ENCODE measurements at regions not wholly inside any gene's neighbourhood (a gene's known extent, or its start where the extent isn't known, plus 50 kb on each side); places are given as distances from the start of the nearest gene placed in this dataset.

GRCh38 chr6:81455641-81456040, 296.8 kb downstream of the TENT5A start:
- no peak overlapping the region for H3K4me3 ChIP-seq (ENCODE audit: low read length)
- no peaks in the 10 kb centered on the region for H3K4me1 ChIP-seq (ENCODE audit: control insufficient read depth, low read depth, low read length)
- H3K36me3 ChIP-seq (ENCODE audit: control insufficient read depth, low read depth, low read length): no peaks in the 10 kb centered on the region
- no peaks in the 10 kb centered on the region for H3K9me3 ChIP-seq (ENCODE audit: control insufficient read depth, low read depth, low read length)
- H3K27ac ChIP-seq (ENCODE audit: low read length): no peak overlapping the region
- H3K9ac ChIP-seq (ENCODE audit: low read length): no peak overlapping the region
- no peaks in the 10 kb centered on the region for H3K27me3 ChIP-seq (ENCODE audit: control insufficient read depth, insufficient read depth, low read length)

- Histone ChIP-seq H3K9me3 (ENCODE audit: control insufficient read depth, low read depth, low read length) (no peaks in the 10 kb centered on the region), H3K36me3 (ENCODE audit: control insufficient read depth, low read depth, low read length) (no peaks in the 10 kb centered on the region), H3K4me3 (ENCODE audit: low read length) (no peak overlapping the region), H3K27me3 (ENCODE audit: control insufficient read depth, insufficient read depth, low read length) (no peaks in the 10 kb centered on the region), H3K27ac (ENCODE audit: low read length) (no peak overlapping the region), H3K9ac (ENCODE audit: low read length) (no peak overlapping the region), H3K4me1 (ENCODE audit: control insufficient read depth, low read depth, low read length) (no peaks in the 10 kb centered on the region)
Measured at GRCh38 chr6:81451787-81452186, 300.7 kb downstream of the TENT5A start.

GRCh38 chr6:81450180-81450579, 302.3 kb downstream of the TENT5A start:
- no peak overlapping the region for H3K4me3 ChIP-seq (ENCODE audit: low read length)
- no peaks in the 10 kb centered on the region for H3K27me3 ChIP-seq (ENCODE audit: control insufficient read depth, insufficient read depth, low read length)
- no peaks in the 10 kb centered on the region for H3K4me1 ChIP-seq (ENCODE audit: control insufficient read depth, low read depth, low read length)
- no peaks in the 10 kb centered on the region for H3K36me3 ChIP-seq (ENCODE audit: control insufficient read depth, low read depth, low read length)
- no peak overlapping the region for H3K27ac ChIP-seq (ENCODE audit: low read length)
- H3K9me3 ChIP-seq (ENCODE audit: control insufficient read depth, low read depth, low read length): no peaks in the 10 kb centered on the region
- H3K9ac ChIP-seq (ENCODE audit: low read length): no peak overlapping the region

DNA sequence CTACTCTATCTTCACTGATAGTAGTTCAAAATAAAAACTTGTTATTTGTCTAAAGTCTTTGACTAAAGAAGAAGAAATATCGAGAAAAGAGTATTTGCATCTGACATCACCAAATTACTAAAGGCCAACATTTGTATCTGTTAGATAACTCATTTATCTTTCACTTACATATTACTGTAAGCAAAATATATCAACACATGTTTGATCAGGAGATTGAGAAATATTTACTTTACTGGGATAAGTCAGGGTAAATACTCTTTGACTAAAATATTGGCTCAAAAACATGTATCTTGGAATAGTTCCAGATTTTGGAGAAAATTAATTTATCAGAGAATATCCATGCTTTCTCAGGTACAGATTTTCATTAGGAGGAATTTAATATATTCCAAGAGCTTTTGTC, 306.0 kb downstream of the TENT5A start:
- Histone ChIP-seq H3K27ac (ENCODE audit: low read length) (no peak overlapping the region), H3K9ac (ENCODE audit: low read length) (no peak overlapping the region), H3K36me3 (ENCODE audit: control insufficient read depth, low read depth, low read length) (no peaks in the 10 kb centered on the region), H3K4me1 (ENCODE audit: control insufficient read depth, low read depth, low read length) (no peaks in the 10 kb centered on the region), H3K27me3 (ENCODE audit: control insufficient read depth, insufficient read depth, low read length) (no peaks in the 10 kb centered on the region), H3K9me3 (ENCODE audit: control insufficient read depth, low read depth, low read length) (no peaks in the 10 kb centered on the region), H3K4me3 (ENCODE audit: low read length) (no peak overlapping the region)

DNA sequence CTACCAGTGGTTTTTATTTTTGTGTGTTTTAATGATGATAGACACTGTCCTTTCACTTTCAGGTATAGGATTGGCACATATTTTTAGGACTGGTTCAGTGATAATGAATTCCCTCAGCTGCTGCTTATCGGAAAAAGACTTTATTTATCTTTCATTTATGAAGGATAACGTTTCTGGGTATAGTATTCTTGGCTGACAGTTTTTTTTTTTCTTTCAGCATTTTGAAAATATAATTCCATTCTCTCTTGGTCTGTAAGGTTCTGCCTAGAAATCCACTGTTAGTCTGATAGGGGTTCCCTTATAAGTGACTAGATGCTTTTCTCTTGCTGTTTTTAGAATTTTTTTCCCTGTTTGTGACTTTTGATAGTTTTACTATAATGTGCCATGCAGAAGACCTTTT, 313.1 kb downstream of the TENT5A start:
- no peaks in the 10 kb centered on the region for H3K27me3 ChIP-seq (ENCODE audit: control insufficient read depth, insufficient read depth, low read length)
- no peak overlapping the region for H3K4me3 ChIP-seq (ENCODE audit: low read length)
- no peaks in the 10 kb centered on the region for H3K9me3 ChIP-seq (ENCODE audit: control insufficient read depth, low read depth, low read length)
- no peak overlapping the region for H3K9ac ChIP-seq (ENCODE audit: low read length)
- H3K27ac ChIP-seq (ENCODE audit: low read length): no peak overlapping the region
- no peaks in the 10 kb centered on the region for H3K36me3 ChIP-seq (ENCODE audit: control insufficient read depth, low read depth, low read length)
- H3K4me1 ChIP-seq (ENCODE audit: control insufficient read depth, low read depth, low read length): no peaks in the 10 kb centered on the region

DNA sequence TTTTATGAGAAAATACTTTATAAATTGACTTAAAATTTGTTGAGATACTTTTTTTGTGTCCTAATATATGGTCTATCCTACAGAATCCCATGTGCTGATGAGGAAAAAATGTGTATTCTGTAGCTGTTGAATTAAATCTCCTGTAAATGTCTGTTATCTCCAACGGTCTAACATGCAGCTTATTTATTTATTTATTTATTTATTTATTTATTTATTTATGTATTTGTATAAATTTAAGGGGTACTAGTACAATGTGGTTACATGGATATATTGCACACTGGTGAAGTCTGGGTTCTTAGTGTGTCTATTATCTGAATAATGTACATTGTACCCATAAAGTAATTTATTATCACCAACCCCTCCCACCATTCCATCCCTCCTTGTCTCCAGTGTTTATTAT, 315.5 kb downstream of the TENT5A start:
- H3K27ac ChIP-seq (ENCODE audit: low read length): no peak overlapping the region
- no peak overlapping the region for H3K4me3 ChIP-seq (ENCODE audit: low read length)
- H3K4me1 ChIP-seq (ENCODE audit: control insufficient read depth, low read depth, low read length): no peaks in the 10 kb centered on the region
- H3K9ac ChIP-seq (ENCODE audit: low read length): no peak overlapping the region
- no peaks in the 10 kb centered on the region for H3K27me3 ChIP-seq (ENCODE audit: control insufficient read depth, insufficient read depth, low read length)
- no peaks in the 10 kb centered on the region for H3K36me3 ChIP-seq (ENCODE audit: control insufficient read depth, low read depth, low read length)
- H3K9me3 ChIP-seq (ENCODE audit: control insufficient read depth, low read depth, low read length): no peaks in the 10 kb centered on the region

- no peak overlapping the region for H3K27ac ChIP-seq (ENCODE audit: low read length)
- H3K27me3 ChIP-seq (ENCODE audit: control insufficient read depth, insufficient read depth, low read length): no peaks in the 10 kb centered on the region
- H3K9ac ChIP-seq (ENCODE audit: low read length): no peak overlapping the region
- no peak overlapping the region for H3K4me3 ChIP-seq (ENCODE audit: low read length)
- H3K9me3 ChIP-seq (ENCODE audit: control insufficient read depth, low read depth, low read length): no peaks in the 10 kb centered on the region
- H3K36me3 ChIP-seq (ENCODE audit: control insufficient read depth, low read depth, low read length): no peaks in the 10 kb centered on the region
- no peaks in the 10 kb centered on the region for H3K4me1 ChIP-seq (ENCODE audit: control insufficient read depth, low read depth, low read length)
Measured at GRCh38 chr6:81413306-81413705, 339.2 kb downstream of the TENT5A start.

GRCh38 chr6:81401970-81402690, 350.4 kb downstream of the TENT5A start:
- no peaks in the 10 kb centered on the region for H3K36me3 ChIP-seq (ENCODE audit: control insufficient read depth, low read depth, low read length)
- no peaks in the 10 kb centered on the region for H3K27me3 ChIP-seq (ENCODE audit: control insufficient read depth, insufficient read depth, low read length)
- no peaks in the 10 kb centered on the region for H3K9me3 ChIP-seq (ENCODE audit: control insufficient read depth, low read depth, low read length)
- H3K9ac ChIP-seq (ENCODE audit: low read length): no peak overlapping the region
- no peak overlapping the region for H3K27ac ChIP-seq (ENCODE audit: low read length)
- no peak overlapping the region for H3K4me3 ChIP-seq (ENCODE audit: low read length)
- no peaks in the 10 kb centered on the region for H3K4me1 ChIP-seq (ENCODE audit: control insufficient read depth, low read depth, low read length)

- Histone ChIP-seq H3K4me3 (ENCODE audit: low read length) (no peak overlapping the region), H3K9me3 (ENCODE audit: control insufficient read depth, low read depth, low read length) (peaks cover 13% of the 10 kb centered on the region)
Measured at GRCh38 chr6:81396916-81397315, 355.6 kb downstream of the TENT5A start.

GRCh38 chr6:81387163-81387562, 365.3 kb downstream of the TENT5A start:
- H3K36me3 ChIP-seq (ENCODE audit: control insufficient read depth, low read depth, low read length): no peaks in the 10 kb centered on the region
- no peak overlapping the region for H3K27ac ChIP-seq (ENCODE audit: low read length)
- no peak overlapping the region for H3K9ac ChIP-seq (ENCODE audit: low read length)
- H3K4me1 ChIP-seq (ENCODE audit: control insufficient read depth, low read depth, low read length): no peaks in the 10 kb centered on the region
- no peaks in the 10 kb centered on the region for H3K27me3 ChIP-seq (ENCODE audit: control insufficient read depth, insufficient read depth, low read length)
- peaks cover 5% of the 10 kb centered on the region for H3K9me3 ChIP-seq (ENCODE audit: control insufficient read depth, low read depth, low read length)
- no peak overlapping the region for H3K4me3 ChIP-seq (ENCODE audit: low read length)

More at GRCh38 chr6:81396916-81397315, 355.6 kb downstream of the TENT5A start:
- Histone ChIP-seq H3K27ac (ENCODE audit: low read length) (no peak overlapping the region), H3K4me1 (ENCODE audit: control insufficient read depth, low read depth, low read length) (no peaks in the 10 kb centered on the region), H3K9ac (ENCODE audit: low read length) (no peak overlapping the region), H3K27me3 (ENCODE audit: control insufficient read depth, insufficient read depth, low read length) (no peaks in the 10 kb centered on the region), H3K36me3 (ENCODE audit: control insufficient read depth, low read depth, low read length) (no peaks in the 10 kb centered on the region)

DNA sequence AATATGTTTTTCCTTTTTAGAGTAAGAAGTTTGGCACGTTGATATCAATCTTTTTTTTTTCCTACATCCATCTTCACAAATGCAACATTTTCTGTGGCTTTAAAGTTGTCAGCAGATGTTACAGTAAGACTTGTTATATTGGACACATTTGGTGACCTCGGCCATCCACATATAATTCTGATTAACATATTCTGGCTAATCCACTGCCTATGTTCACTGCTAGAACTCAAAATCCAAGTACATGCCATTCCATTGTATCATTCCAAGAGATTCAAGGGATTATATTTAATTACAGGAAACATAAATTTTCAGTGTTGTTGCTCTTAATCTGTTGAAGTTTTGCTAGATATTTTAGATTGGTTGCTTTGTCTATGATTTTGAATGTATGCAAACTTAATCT, 367.6 kb downstream of the TENT5A start:
- Histone ChIP-seq H3K4me1 (ENCODE audit: control insufficient read depth, low read depth, low read length) (no peaks in the 10 kb centered on the region), H3K27ac (ENCODE audit: low read length) (no peak overlapping the region), H3K9me3 (ENCODE audit: control insufficient read depth, low read depth, low read length) (no peaks in the 10 kb centered on the region), H3K9ac (ENCODE audit: low read length) (no peak overlapping the region), H3K27me3 (ENCODE audit: control insufficient read depth, insufficient read depth, low read length) (no peaks in the 10 kb centered on the region), H3K4me3 (ENCODE audit: low read length) (no peak overlapping the region), H3K36me3 (ENCODE audit: control insufficient read depth, low read depth, low read length) (no peaks in the 10 kb centered on the region)

DNA sequence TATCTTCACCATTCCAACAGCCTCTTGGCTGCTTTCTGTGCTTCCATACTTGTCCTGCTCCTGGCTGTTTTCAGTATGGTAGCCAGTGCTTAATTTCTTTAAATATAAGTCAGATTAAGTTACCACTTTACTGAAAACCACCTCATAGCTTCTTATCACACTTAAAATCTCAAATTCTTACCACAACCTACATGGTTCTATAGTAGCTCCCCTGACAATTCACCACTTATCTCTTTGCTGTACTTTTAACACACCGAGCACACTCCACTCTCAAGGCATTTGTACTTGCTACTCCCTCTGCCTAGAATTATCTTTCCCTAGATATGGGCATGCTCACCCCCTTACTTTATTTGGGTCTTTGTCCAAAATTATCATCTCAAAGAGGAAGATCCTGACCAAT, 369.0 kb downstream of the TENT5A start:
- H3K9me3 ChIP-seq (ENCODE audit: control insufficient read depth, low read depth, low read length): no peaks in the 10 kb centered on the region
- no peak overlapping the region for H3K4me3 ChIP-seq (ENCODE audit: low read length)
- H3K9ac ChIP-seq (ENCODE audit: low read length): no peak overlapping the region
- H3K27me3 ChIP-seq (ENCODE audit: control insufficient read depth, insufficient read depth, low read length): no peaks in the 10 kb centered on the region
- H3K27ac ChIP-seq (ENCODE audit: low read length): no peak overlapping the region
- H3K4me1 ChIP-seq (ENCODE audit: control insufficient read depth, low read depth, low read length): no peaks in the 10 kb centered on the region
- no peaks in the 10 kb centered on the region for H3K36me3 ChIP-seq (ENCODE audit: control insufficient read depth, low read depth, low read length)

Data from iPS-18a (cell line).